GM21528 (cell line): ENCODE measurements at regions not wholly inside any gene's neighbourhood (a gene's known extent, or its start where the extent isn't known, plus 50 kb on each side); places are given as distances from the start of the nearest gene placed in this dataset.
A peak's percentile ranks its signal among the peaks of the same experiment; 100 is the strongest.
"Not testable (repeated sequence)": the region's sequence is repeated elsewhere in the genome, so short reads cannot be mapped to it uniquely, and the experiment has no call there.

Source experiments
- ATAC-seq: cut with Tn5 transposase; IDR thresholded peaks from one replicate; pipeline ENCODE4 v1.9.1; 2021; ENCODE audit warnings: mild to moderate bottlenecking, moderate library complexity; ENCODE audit not compliant: unreplicated experiment, low FRiP score

GRCh38 chr1:168490306-168490705 is 53.5 kb downstream of the XCL2 start:
- no peak for ATAC-seq

- ATAC-seq, result no peak
Observed at GRCh38 chr1:168488138-168488537, 55.7 kb downstream of the XCL2 start.

- ATAC-seq, result not testable (repeated sequence)
Observed at GRCh38 chr1:168486820-168487219, 57.0 kb downstream of the XCL2 start.

- ATAC-seq, result no peak
Observed at GRCh38 chr1:168485048-168485447, 58.7 kb downstream of the XCL2 start.

GRCh38 chr1:168484083-168484482 is 59.7 kb downstream of the XCL2 start:
- no peak for ATAC-seq

GRCh38 chr1:168483539-168483938 is 60.3 kb downstream of the XCL2 start:
- no peak for ATAC-seq

- ATAC-seq, result no peak
Observed at GRCh38 chr1:168482106-168482505, 61.7 kb downstream of the XCL2 start.

GRCh38 chr1:168481586-168481985 is 62.2 kb downstream of the XCL2 start:
- ATAC-seq, result no peak

- no peak for ATAC-seq
Observed at GRCh38 chr1:168480997-168481396, 62.8 kb downstream of the XCL2 start.

GRCh38 chr1:168477792-168478191 is 66.0 kb downstream of the XCL2 start:
- no peak for ATAC-seq

GRCh38 chr1:168476588-168477385 is 67.0 kb downstream of the XCL2 start:
- ATAC-seq, result no peak

- ATAC-seq, result no peak
Observed at GRCh38 chr1:168474322-168474721, 69.5 kb downstream of the XCL2 start.

GRCh38 chr1:168473126-168473525 is 70.7 kb downstream of the XCL2 start:
- ATAC-seq, result no peak

- no peak for ATAC-seq
Observed at GRCh38 chr1:168472223-168472622, 71.6 kb downstream of the XCL2 start.

GRCh38 chr1:168470901-168471431 is 72.8 kb downstream of the XCL2 start:
- ATAC-seq, result no peak

- no peak for ATAC-seq
Observed at GRCh38 chr1:168469690-168470089, 74.1 kb downstream of the XCL2 start.

GRCh38 chr1:168468822-168469221 is 75.0 kb downstream of the XCL2 start:
- ATAC-seq, result no peak

- ATAC-seq, result no peak
Observed at GRCh38 chr1:168468042-168468809, 75.6 kb downstream of the XCL2 start.

- ATAC-seq, result no peak
Observed at GRCh38 chr1:168467452-168467851, 76.3 kb downstream of the XCL2 start.

- ATAC-seq, result peak; percentile 74
Observed at GRCh38 chr1:168466714-168467131, 77.1 kb downstream of the XCL2 start.

- ATAC-seq, result peak; percentile 55
Observed at GRCh38 chr1:168466092-168466713, 77.6 kb downstream of the XCL2 start.
